Progenitor cell of endocrine pancreas (in vitro differentiated cells): ENCODE measurements at regions not wholly inside any gene's neighbourhood (a gene's known extent, or its start where the extent isn't known, plus 50 kb on each side); places are given as distances from the start of the nearest gene placed in this dataset.

Source experiments
- DNase-seq: peaks from one replicate; pipeline ENCODE4 v3.0.0; 2021; ENCODE audit warnings: low spot score; ENCODE audit not compliant: unreplicated experiment
- H3K27ac Mint-ChIP-seq: 2 replicates; pipeline ENCODE4 v1.8.0; 2021; ENCODE audit warnings: mild to moderate bottlenecking, moderate library complexity, mixed read lengths
- H3K27me3 Mint-ChIP-seq: 2 replicates; pipeline ENCODE4 v1.8.0; 2021; ENCODE audit warnings: mixed read lengths
- H3K36me3 Mint-ChIP-seq: 2 replicates; pipeline ENCODE4 v1.8.0; 2022; ENCODE audit warnings: mixed read lengths; ENCODE audit not compliant: insufficient read depth
- H3K4me1 Mint-ChIP-seq: 2 replicates; pipeline ENCODE4 v1.8.0; 2021; ENCODE audit warnings: low read depth, mixed read lengths
- H3K4me3 Mint-ChIP-seq: 2 replicates; pipeline ENCODE4 v1.8.0; 2021; ENCODE audit warnings: low read depth, mild to moderate bottlenecking, moderate library complexity, mixed read lengths
- H3K9me3 Mint-ChIP-seq: 2 replicates; pipeline ENCODE4 v1.8.0; 2021; ENCODE audit warnings: low read depth, mixed read lengths
- CTCF ChIP-seq: fragments of 200-600 bp; sonication (generic); IDR thresholded peaks from one replicate; pipeline ENCODE4 v1.5.0; 2021; ENCODE audit warnings: antibody characterized with exemption, mild to moderate bottlenecking; ENCODE audit not compliant: unreplicated experiment

- Mint-ChIP-seq H3K36me3 (no peaks in the 10 kb centered on the region), H3K27ac (no peak overlapping the region), H3K27me3 (peaks cover 17% of the 10 kb centered on the region), H3K4me1 (no peaks in the 10 kb centered on the region), H3K9me3 (no peaks in the 10 kb centered on the region), H3K4me3 (no peak overlapping the region)
- no peak for DNase-seq
- TF ChIP-seq CTCF, result no peak
Observed at GRCh38 chr10:131000244-131000643, 311.3 kb downstream of the TCERG1L start.

GRCh38 chr10:131000743-131001142 is 310.8 kb downstream of the TCERG1L start:
- no peak for TF ChIP-seq CTCF
- no peaks in the 10 kb centered on the region for H3K9me3 Mint-ChIP-seq
- no peak overlapping the region for H3K4me3 Mint-ChIP-seq
- no peak for DNase-seq
- H3K27ac Mint-ChIP-seq, result no peak overlapping the region
- peaks cover 17% of the 10 kb centered on the region for H3K27me3 Mint-ChIP-seq
- H3K36me3 Mint-ChIP-seq, result no peaks in the 10 kb centered on the region
- H3K4me1 Mint-ChIP-seq, result no peaks in the 10 kb centered on the region

GRCh38 chr10:131001438-131001837 is 310.1 kb downstream of the TCERG1L start:
- Mint-ChIP-seq H3K4me1 (no peaks in the 10 kb centered on the region), H3K4me3 (no peak overlapping the region), H3K27ac (no peak overlapping the region), H3K27me3 (peaks cover 16% of the 10 kb centered on the region), H3K36me3 (no peaks in the 10 kb centered on the region), H3K9me3 (no peaks in the 10 kb centered on the region)
- no peak for TF ChIP-seq CTCF
- no peak for DNase-seq

GRCh38 chr10:131002031-131002861 is 309.3 kb downstream of the TCERG1L start:
- DNase-seq, result no peak
- Mint-ChIP-seq H3K27me3 (peaks cover 11% of the 10 kb centered on the region), H3K27ac (no peak overlapping the region), H3K36me3 (no peaks in the 10 kb centered on the region), H3K4me1 (no peaks in the 10 kb centered on the region), H3K9me3 (no peaks in the 10 kb centered on the region), H3K4me3 (no peak overlapping the region)
- TF ChIP-seq CTCF, result no peak

GRCh38 chr10:131003455-131003854 is 308.1 kb downstream of the TCERG1L start:
- Mint-ChIP-seq H3K9me3 (no peaks in the 10 kb centered on the region), H3K4me3 (no peak overlapping the region), H3K4me1 (no peaks in the 10 kb centered on the region), H3K27ac (no peak overlapping the region), H3K27me3 (peaks cover 7% of the 10 kb centered on the region), H3K36me3 (no peaks in the 10 kb centered on the region)
- TF ChIP-seq CTCF, result no peak
- DNase-seq, result no peak
